ENCODE measurements at regions not wholly inside any gene's neighbourhood (a gene's known extent, or its start where the extent isn't known, plus 50 kb on each side); places are given as distances from the start of the nearest gene placed in this dataset.
"Not testable (repeated sequence)": the region's sequence is repeated elsewhere in the genome, so short reads cannot be mapped to it uniquely, and the experiment has no call there.

- not testable (repeated sequence) for TF ChIP-seq CTCF (conservative IDR thresholded peaks at IDR 0.05); EZH2 (IDR thresholded peaks at IDR 0.05; ENCODE audit: low read depth)
Measured at GRCh38 chr15:20153528-20153927, 388.1 kb downstream of the GOLGA6L6 start.
